ENCODE measurements at regions not wholly inside any gene's neighbourhood (a gene's known extent, or its start where the extent isn't known, plus 50 kb on each side); places are given as distances from the start of the nearest gene placed in this dataset.
"Not testable (repeated sequence)": the region's sequence is repeated elsewhere in the genome, so short reads cannot be mapped to it uniquely, and the experiment has no call there.

DNA sequence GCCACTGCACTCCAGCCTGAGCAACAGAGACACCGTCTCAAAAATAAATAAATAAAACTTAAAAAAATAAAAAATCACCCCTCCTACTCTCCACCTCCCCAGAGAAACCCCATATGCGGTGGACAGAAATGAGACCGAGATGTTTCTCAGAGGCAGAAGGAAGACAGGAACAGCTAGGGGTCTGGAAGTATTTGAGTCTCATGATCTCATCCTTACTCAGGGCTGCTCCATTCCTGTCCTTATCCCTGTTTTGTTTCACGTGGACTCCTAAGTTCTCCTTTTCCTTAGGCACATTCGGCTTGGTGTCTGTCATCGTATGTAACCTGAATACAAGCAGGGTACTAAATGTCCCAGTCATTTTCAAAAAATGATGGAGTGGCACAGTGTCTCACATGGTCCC is 76.1 kb downstream of the C9orf50 start:
- no peak for DNase-seq

GRCh38 chr9:129542741-129543140 is 78.2 kb downstream of the C9orf50 start:
- DNase-seq: no peak

GRCh38 chr9:129541270-129541669 is 79.6 kb downstream of the C9orf50 start:
- no peak for DNase-seq

DNA sequence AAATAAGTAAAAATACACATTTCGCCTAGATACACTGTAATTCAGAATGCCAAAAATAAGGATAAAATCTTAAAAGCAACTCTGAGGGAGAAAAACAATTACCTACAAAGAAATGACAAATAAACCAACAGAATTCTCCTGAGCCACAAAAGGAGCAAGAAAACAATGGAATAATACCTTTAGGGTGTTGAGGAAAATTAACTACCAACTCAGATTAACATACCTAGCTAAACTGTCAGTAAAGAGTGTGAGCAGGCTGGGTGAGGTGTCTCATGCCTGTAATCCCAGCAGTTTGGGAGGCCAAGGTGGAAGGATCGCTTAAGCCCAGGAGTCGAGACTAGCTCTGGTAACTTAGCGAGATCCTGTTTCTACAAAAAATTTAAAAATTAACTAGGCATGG is 81.5 kb downstream of the C9orf50 start:
- no peak for DNase-seq

DNA sequence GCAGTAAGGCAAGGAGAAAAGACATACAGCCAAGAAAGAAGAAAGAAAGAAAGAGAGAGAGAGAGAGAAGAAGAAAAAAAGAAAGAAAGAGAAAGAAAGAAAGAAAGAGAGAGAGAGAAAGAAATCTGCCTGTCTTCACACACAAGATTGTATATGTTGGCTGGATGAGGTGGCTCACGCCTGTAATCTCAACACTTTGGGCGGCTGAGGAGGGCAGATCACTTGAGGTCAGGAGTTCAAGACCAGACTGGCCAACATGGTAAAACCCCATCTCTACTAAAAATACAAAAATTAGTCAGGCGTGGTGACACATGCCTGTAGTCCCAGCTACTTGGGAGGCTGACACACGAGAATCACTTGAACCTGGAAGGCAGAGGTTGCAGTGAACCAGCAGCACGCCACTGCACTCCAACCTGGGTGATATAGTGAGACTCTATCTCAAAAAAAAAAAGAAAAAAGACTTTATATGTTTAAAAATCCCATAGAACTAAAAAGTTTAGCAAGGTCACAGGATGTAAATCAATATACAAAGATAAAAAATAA is 89.0 kb downstream of the C9orf50 start:
- not testable (repeated sequence) for DNase-seq

DNA sequence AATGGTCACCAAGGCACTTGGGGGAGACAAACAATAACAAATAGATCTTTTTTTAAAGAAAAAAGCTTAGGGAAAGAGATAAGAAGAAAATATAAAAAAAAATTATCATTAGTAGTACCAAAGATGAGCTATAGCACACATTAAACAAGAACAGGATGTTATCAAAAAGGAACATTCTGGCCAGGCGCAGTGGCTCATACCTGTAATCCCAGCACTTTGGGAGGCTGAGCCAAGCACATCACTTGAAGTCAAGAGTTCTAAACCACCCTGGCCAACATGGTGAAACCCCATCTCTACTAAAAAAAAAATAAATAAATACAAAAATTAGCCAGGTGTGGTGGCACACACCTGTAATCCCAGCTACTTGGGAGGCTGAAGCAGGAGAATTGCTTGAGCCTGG is 92.9 kb downstream of the C9orf50 start:
- DNase-seq: not testable (repeated sequence)

DNA sequence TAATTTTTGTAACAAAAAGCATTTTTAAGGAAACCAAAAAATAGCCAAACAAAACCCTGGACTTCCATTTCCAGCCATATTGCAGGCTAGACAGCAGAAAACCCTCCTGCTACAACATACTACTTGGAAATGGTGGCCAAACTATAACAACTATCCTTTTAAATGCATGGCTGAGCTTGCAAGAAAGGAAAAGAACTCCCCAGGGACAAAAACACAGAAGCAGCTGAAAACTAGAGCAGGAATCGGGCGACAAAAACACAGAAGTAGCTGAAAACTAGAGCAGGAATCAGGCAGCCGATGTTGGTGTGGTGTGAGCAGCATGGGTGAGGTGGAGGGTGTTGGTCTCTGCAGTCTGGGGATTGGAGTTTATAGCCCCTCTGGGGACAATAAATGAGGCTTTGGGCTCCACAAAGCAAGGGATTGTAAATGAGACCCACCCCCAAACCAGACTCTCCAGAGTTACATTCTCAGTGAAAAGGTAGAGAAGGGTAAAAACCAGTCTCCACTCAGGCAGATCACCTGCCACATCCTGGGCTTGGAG is 95.2 kb downstream of the C9orf50 start:
- no peak for DNase-seq

DNA sequence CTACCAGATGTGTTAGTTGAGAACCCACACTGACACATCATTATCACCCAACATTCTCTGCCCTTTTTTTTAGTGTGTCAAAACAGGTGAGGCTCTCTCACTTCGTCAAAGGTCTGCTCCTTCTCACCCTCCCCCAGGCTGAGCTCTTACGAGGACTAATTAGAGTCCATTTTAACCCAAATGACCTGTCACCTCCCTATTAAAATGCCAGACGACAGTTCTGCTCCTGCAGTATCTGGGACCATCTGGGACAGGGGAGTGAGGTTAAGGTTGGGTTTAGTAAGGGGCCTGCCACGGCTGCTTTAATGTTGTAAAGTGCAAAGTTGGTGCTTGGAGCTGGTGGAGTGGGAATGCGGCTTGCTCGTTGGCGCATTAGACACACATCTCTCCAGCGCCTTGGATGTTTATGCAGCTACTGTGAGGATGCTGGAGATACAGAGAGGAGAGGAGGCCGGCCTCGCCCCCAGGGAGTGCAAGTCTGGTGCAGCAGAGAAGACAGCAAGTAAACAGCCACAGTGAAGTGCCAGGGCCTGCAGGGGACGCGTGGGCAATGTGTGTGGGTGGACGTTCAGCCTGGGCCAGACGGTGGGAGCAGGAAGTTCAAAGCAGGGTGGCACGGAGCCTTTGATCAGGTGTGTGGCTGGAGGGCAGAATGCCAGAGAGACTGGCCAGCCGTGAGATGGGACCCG is 96.2 kb downstream of the C9orf50 start:
- DNase-seq: no peak

GRCh38 chr9:129523943-129524581 is 96.8 kb downstream of the C9orf50 start:
- DNase-seq: no peak

DNA sequence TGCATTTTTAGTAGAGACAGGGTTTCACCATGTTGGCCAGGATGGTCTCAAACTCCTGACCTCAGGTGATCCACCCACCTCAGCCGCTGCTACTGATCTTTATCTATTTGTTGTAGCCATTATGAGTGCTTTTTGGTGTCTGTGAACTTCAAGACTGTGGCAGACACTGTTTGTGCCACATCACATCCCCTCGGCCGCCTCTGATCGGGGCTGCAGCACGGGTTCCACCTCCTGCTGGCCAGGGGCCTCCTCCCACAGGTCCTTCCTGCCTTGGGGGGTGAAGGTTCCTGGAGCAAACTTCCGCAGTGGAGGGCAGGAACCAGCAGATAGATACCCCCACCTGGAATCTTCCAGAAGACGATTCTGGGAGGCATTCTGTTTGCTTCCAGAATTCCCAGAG is 98.5 kb downstream of the C9orf50 start:
- DNase-seq: no peak

DNA sequence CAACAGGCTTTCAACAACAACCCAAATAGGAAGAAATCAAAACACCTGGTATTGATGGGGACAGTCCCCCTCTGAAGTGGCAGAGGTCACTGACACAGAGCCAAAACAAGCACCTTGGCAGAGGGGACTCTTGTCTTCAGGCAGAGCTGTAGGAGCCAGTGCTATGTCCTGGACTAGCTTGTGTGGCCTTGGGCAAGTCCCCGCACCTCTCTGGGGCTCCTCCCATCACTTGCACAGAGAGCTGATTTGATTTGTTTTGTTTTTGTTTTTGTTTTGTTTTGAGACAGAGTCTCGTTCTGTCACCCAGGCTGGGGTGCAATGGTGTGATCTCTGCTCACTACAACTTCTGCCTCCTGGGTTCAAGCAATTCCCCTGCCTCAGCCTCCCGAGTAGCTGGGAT is 100.8 kb downstream of the C9orf50 start:
- no peak for DNase-seq

DNA sequence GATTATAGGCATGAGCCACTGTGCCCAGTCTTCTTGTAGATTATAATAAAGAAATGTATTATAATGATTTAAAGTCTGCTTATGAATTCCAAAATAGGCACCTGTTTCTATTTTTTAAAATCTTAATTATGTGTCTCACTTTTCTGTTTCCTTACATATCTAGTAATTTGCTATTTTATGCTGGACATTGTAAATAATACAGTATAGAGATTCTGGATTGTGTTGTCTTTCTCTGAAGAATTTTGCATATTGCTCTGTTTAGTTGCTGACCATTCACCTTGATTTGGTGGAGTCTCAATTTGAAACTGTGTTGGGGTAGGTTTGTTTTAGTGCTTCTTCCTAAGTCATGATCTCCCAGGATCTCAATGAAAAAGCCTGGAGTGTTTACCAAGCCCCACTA is 102.8 kb downstream of the C9orf50 start:
- DNase-seq: no peak

DNA sequence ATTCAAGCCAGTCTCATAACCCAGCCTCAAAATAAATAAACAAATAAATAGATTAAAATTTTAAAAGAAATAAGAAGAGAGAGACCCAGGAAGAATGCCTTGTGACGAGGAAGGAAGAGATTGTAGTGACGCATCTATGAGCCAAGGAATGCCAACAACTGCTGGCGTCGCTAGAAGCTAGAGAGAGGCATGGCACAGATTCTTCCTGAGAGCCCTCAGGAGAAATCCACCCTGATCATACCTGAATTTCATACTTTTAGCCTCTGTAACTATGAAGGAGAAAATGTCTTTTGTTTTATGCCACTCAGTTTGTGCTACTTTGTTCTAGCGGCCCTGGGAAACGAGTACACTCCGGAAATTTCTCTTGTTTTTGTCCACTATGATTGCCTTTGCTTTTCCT is 103.9 kb downstream of the C9orf50 start:
- DNase-seq: no peak

DNA sequence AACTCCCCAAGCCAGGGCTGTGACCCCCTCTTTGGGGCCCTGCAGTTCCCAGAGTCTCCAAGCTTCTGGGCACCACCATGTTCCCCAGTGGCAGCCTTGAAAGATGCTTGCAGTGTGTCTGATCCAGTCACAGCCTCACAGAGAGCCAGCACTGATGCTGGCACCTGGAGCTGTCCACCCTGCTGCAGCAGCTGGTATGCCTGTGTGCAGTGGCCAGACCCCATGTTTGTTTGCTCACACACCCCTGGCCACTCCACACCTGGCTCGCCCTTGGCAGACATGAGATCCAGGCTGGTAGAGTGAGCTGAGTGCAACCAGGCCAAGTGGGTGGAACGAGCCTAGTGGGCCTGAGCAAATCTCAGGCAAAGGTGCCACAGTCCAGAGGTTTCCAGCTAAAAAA is 106.0 kb downstream of the C9orf50 start:
- DNase-seq: no peak

DNA sequence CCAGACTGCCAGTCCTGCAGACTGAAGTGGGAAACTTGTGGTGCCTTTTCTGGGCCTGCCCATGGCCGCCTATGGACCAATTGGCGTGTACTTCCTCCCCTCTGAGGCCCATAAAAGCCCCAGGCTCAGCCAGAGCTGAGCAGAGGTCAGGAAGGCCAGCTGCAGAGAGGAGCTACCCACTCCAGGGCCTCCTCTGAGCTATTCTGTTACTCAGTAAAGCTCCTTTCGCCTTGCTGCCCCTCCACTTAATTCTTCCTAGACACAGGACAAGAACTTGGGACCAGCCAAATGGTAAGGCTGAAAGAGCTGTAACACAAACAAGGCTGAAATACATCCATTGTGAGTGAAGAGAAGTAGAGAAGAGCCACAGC is 106.4 kb downstream of the C9orf50 start:
- DNase-seq: no peak

GRCh38 chr9:129513856-129514496 is 106.9 kb downstream of the C9orf50 start:
- no peak for DNase-seq

- no peak for DNase-seq
Measured at GRCh38 chr9:129513282-129513681, 107.6 kb downstream of the C9orf50 start.

DNA sequence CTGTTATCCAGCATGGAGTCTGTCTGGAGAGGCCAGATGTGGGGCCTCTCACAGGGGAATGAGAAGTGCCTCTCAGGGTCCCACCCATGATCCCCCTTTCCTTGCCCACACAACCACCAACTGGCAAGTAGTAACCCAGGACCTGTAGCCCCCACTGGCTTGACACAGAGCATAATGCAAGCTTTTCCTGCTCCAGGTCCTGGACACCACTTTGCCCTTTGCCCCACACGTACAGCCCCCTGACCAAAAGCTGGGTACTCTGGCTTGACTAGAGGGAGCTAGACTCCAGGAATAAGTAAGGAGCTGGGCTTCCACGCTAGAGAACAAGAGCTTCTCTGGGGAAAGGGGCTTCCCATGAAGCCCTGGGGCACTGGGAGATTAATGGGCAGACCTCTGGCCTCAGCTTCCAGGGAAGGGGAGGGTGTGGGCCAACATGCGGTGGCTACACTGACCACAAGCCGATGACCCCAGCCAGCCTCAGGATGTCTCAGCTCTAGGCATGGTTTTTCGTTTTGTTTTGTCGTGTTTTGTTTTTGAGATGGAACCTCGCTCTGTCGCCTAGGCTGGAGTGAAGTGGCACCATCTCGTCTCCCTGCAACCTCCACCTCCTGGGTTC is 109.5 kb downstream of the C9orf50 start:
- DNase-seq: no peak

DNA sequence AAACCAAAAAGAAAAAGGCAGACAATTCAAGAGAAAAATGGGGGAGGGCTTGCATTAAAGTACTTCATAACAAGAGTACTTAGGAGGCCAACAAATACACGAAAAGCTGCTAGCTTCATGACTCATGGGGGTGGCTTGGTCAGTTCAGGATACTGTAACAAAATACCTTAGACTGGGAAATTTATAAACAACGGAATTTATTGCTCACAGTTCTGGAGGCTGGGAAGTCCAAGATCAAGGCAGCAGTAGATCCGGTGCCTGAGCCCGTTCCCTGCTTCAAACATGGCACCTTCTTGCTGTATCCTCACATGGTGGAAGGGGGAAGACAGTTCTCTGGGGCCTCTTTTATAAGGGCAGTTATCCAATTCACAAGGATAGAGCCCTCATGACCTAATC is 111.4 kb downstream of the C9orf50 start:
- no peak for DNase-seq

DNA sequence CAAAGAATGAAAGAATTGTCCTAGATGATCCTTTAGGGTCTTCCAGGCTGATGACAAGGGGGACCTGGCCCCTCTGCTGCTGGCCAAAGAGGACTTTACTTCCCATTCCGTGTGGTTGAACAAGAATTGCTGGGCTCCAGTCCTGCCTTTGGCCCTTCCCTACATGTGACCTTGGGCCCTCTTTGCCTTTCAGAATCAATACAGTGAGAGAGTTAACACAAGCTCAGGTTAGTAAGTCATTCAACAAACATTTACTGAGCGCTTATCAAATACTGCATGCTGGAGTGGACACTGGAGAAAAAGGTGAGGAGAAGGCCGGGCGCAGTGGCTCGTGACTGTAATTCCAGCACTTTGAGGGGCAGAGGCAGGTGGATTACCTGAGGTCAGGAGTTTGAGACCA is 113.1 kb downstream of the C9orf50 start:
- no peak for DNase-seq

GRCh38 chr9:129506892-129507291 is 114.0 kb downstream of the C9orf50 start:
- no peak for DNase-seq

DNA sequence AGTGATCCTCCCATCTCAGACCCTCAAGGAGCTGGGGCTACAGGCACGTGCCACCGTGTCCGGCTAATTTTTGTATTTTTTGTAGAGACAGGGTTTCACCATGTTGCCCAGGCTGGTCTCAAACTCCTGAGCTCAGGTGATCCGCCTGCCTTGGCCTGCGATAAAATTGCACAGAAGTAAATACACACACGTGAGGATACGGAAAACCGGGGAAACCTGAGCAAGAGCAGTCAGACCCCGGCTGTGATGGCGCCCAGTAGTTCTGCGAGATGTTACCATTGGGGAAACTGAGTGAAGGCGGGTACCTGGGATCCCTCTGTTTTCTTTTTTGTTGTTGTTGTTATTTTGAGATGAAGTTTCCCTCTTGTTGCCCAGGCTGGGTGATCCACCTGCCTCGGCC is 114.9 kb downstream of the C9orf50 start:
- DNase-seq: no peak

DNA sequence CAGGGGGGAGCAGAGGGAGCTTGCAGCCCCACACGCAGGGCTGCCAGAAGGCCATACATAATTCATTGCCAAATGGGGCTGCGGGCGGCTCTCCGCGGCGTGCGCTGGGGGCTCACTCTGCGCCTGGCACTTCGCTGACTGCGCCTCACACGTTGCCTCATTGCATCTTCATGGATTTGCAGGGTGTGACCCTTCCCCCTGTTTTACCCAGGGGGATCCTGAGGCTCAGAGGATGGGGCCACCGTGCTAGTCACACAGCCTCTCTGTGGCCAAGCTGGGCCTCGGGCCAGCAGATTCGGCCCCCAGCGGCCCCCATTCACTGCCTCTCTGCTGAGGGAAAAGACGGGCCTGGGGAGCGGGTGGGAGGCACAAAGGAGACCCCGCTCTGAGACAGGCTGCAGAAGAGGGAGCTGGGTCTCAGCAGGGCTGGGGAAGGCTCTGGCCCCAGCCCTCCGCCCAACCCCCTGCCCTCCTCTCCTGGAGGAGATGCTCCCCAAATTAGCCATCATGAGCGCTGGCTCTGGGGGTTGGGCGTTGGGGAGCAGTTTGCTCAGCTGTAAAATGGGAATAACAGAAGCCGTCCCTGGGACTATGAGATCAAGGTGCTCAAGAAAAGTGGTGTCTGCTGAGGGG is 115.5 kb downstream of the C9orf50 start:
- no peak for DNase-seq

Measured in activated CD8-positive, alpha-beta memory T cell treated with anti-CD3 and anti-CD28 coated beads, Interleukin-2, amount 50 U/mL, for 4 hours (primary cell).